ENCODE measurements at regions not wholly inside any gene's neighbourhood (a gene's known extent, or its start where the extent isn't known, plus 50 kb on each side); places are given as distances from the start of the nearest gene placed in this dataset.

DNA sequence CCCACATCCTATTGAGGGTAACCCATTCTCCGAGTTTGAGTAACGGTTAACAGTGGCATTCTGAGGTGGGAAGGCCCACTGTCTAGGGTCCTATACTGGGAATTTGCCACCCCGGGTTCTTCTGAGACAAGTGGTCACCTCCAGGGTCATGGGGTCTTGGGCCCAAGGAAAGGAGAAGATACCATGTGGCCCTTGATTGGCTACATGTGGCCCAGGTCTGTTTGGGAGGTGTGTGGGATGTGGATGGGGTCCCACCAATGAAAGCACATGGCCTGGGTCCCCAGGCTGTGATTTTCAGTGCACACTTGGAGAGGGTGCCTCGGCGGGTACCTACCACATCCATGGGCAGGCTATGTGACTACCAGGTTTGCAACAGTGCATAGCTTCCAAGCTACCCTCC, 214.4 kb downstream of the UBE3A start:
- no peak overlapping the region for H3K9ac ChIP-seq (ENCODE audit: low read length)
- no peak overlapping the region for H3K27ac ChIP-seq (ENCODE audit: low read depth, low read length)
- Mint-ChIP-seq H3K27ac (ENCODE audit: unreplicated experiment) (no peak overlapping the region), H3K9me3 (ENCODE audit: unreplicated experiment) (peaks cover 8% of the 10 kb centered on the region), H3K4me3 (ENCODE audit: unreplicated experiment) (no peak overlapping the region), H3K4me1 (ENCODE audit: low read depth, unreplicated experiment) (no peaks in the 10 kb centered on the region), H3K27me3 (ENCODE audit: low read depth, unreplicated experiment) (no peaks in the 10 kb centered on the region), H3K36me3 (ENCODE audit: low read depth, unreplicated experiment) (peaks cover 2% of the 10 kb centered on the region)
- DNase-seq (ENCODE audit: low read depth) (no peak), FAIRE-seq (no peak)
- no peaks in the 10 kb centered on the region for H3K4me1 ChIP-seq (ENCODE audit: insufficient read depth, low read length)
- no peak for TF ChIP-seq EZH2 (IDR thresholded peaks at IDR 0.05; ENCODE audit: insufficient read depth, low read length)
- TF ChIP-seq, protein P1, sequence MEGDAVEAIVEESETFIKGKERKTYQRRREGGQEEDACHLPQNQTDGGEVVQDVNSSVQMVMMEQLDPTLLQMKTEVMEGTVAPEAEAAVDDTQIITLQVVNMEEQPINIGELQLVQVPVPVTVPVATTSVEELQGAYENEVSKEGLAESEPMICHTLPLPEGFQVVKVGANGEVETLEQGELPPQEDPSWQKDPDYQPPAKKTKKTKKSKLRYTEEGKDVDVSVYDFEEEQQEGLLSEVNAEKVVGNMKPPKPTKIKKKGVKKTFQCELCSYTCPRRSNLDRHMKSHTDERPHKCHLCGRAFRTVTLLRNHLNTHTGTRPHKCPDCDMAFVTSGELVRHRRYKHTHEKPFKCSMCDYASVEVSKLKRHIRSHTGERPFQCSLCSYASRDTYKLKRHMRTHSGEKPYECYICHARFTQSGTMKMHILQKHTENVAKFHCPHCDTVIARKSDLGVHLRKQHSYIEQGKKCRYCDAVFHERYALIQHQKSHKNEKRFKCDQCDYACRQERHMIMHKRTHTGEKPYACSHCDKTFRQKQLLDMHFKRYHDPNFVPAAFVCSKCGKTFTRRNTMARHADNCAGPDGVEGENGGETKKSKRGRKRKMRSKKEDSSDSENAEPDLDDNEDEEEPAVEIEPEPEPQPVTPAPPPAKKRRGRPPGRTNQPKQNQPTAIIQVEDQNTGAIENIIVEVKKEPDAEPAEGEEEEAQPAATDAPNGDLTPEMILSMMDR (IDR thresholded peaks at IDR 0.05; ENCODE audit: insufficient read depth, low read depth, low read length): no peak
- no peak overlapping the region for H2AFZ ChIP-seq (ENCODE audit: low read depth, low read length)
- H3K79me2 ChIP-seq (ENCODE audit: insufficient read depth, low read length): no peaks in the 10 kb centered on the region
- H3K27me3 ChIP-seq (ENCODE audit: insufficient read depth, low read length): no peaks in the 10 kb centered on the region
- H3K4me2 ChIP-seq (ENCODE audit: low read length): no peak overlapping the region
- H3K4me3 ChIP-seq (ENCODE audit: insufficient read depth, low read depth, low read length): no peak overlapping the region
- H3K9me3 ChIP-seq (ENCODE audit: insufficient read depth, low read depth, low read length): peaks cover 33% of the 10 kb centered on the region
- no peaks in the 10 kb centered on the region for H3K36me3 ChIP-seq (ENCODE audit: insufficient read depth, low read length)
- H4K20me1 ChIP-seq (ENCODE audit: insufficient read depth, low read length): no peaks in the 10 kb centered on the region

DNA sequence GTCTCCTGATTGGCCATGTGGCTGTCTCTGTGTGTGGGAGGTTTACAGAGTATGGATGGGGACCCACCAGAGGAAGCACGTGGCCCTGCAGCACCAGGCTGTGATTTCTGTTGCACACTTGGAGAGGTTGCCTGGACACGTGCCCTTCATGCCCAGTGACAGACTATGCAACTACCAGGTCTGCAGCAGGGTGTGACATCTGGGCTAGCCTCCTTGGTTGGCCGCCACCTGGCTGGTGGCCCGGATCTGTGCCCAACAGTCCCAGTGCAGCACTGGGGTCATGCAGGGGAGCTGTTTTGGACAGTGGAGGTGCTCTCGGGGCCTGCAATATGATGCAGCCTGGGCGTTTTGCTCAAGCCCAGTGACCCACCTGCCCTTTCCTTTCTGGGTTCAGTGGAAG, 212.5 kb downstream of the UBE3A start:
- FAIRE-seq (no peak), DNase-seq (ENCODE audit: low read depth) (no peak)
- no peaks in the 10 kb centered on the region for H3K27me3 Mint-ChIP-seq (ENCODE audit: low read depth, unreplicated experiment)
- Histone ChIP-seq H3K27ac (ENCODE audit: low read depth, low read length) (no peak overlapping the region), H3K9me3 (ENCODE audit: insufficient read depth, low read depth, low read length) (peaks cover 40% of the 10 kb centered on the region), H4K20me1 (ENCODE audit: insufficient read depth, low read length) (no peaks in the 10 kb centered on the region), H3K4me1 (ENCODE audit: insufficient read depth, low read length) (no peaks in the 10 kb centered on the region), H3K36me3 (ENCODE audit: insufficient read depth, low read length) (no peaks in the 10 kb centered on the region), H3K27me3 (ENCODE audit: insufficient read depth, low read length) (no peaks in the 10 kb centered on the region), H3K9ac (ENCODE audit: low read length) (no peak overlapping the region), H3K4me2 (ENCODE audit: low read length) (no peak overlapping the region), H3K79me2 (ENCODE audit: insufficient read depth, low read length) (no peaks in the 10 kb centered on the region), H3K4me3 (ENCODE audit: insufficient read depth, low read depth, low read length) (no peak overlapping the region), H2AFZ (ENCODE audit: low read depth, low read length) (no peak overlapping the region)
- peaks cover 2% of the 10 kb centered on the region for H3K36me3 Mint-ChIP-seq (ENCODE audit: low read depth, unreplicated experiment)
- TF ChIP-seq, protein P1 (IDR thresholded peaks at IDR 0.05; ENCODE audit: insufficient read depth, low read depth, low read length): no peak
- TF ChIP-seq EZH2 (IDR thresholded peaks at IDR 0.05; ENCODE audit: insufficient read depth, low read length): no peak
- H3K4me1 Mint-ChIP-seq (ENCODE audit: low read depth, unreplicated experiment): no peaks in the 10 kb centered on the region
- H3K9me3 Mint-ChIP-seq (ENCODE audit: unreplicated experiment): peaks cover 11% of the 10 kb centered on the region
- no peak overlapping the region for H3K4me3 Mint-ChIP-seq (ENCODE audit: unreplicated experiment)
- no peak overlapping the region for H3K27ac Mint-ChIP-seq (ENCODE audit: unreplicated experiment)

DNA sequence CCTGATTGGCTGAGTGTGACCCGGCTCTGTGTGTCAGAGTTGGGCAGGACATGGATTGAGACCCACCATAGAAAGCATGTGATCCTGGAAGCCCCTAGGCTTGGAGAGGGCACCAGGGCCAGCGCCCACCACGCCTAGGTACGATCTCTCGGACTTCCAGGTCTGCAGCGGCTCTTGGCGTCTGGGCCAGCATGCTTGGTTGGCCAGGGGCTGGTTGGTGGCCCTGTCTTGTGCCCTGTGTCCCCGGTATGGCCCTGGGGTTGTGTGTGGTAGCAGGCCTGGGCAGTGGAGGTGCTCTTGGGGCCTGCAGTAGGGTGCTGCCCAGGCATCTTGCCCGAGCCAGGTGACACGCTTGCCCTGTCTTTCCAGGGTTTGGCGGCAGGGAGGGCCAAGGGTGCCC, 210.6 kb downstream of the UBE3A start:
- H3K36me3 Mint-ChIP-seq (ENCODE audit: low read depth, unreplicated experiment): peaks cover 2% of the 10 kb centered on the region
- no peak for FAIRE-seq
- H3K27me3 ChIP-seq (ENCODE audit: insufficient read depth, low read length): no peaks in the 10 kb centered on the region
- H3K27me3 Mint-ChIP-seq (ENCODE audit: low read depth, unreplicated experiment): no peaks in the 10 kb centered on the region
- no peaks in the 10 kb centered on the region for H3K4me1 ChIP-seq (ENCODE audit: insufficient read depth, low read length)
- H4K20me1 ChIP-seq (ENCODE audit: insufficient read depth, low read length): no peaks in the 10 kb centered on the region
- no peak for TF ChIP-seq EZH2 (IDR thresholded peaks at IDR 0.05; ENCODE audit: insufficient read depth, low read length)
- TF ChIP-seq, protein P1 (IDR thresholded peaks at IDR 0.05; ENCODE audit: insufficient read depth, low read depth, low read length): no peak
- H3K27ac ChIP-seq (ENCODE audit: low read depth, low read length): no peak overlapping the region
- H3K9me3 ChIP-seq (ENCODE audit: insufficient read depth, low read depth, low read length): peaks cover 41% of the 10 kb centered on the region
- no peak overlapping the region for H3K9ac ChIP-seq (ENCODE audit: low read length)
- no peaks in the 10 kb centered on the region for H3K79me2 ChIP-seq (ENCODE audit: insufficient read depth, low read length)
- H3K27ac Mint-ChIP-seq (ENCODE audit: unreplicated experiment): no peak overlapping the region
- H3K4me1 Mint-ChIP-seq (ENCODE audit: low read depth, unreplicated experiment): no peaks in the 10 kb centered on the region
- no peak overlapping the region for H3K4me2 ChIP-seq (ENCODE audit: low read length)
- H2AFZ ChIP-seq (ENCODE audit: low read depth, low read length): no peak overlapping the region
- H3K36me3 ChIP-seq (ENCODE audit: insufficient read depth, low read length): no peaks in the 10 kb centered on the region
- no peak overlapping the region for H3K4me3 Mint-ChIP-seq (ENCODE audit: unreplicated experiment)
- no peak overlapping the region for H3K4me3 ChIP-seq (ENCODE audit: insufficient read depth, low read depth, low read length)
- DNase-seq (ENCODE audit: low read depth): no peak
- peaks cover 14% of the 10 kb centered on the region for H3K9me3 Mint-ChIP-seq (ENCODE audit: unreplicated experiment)

Measured in astrocyte (in vitro differentiated cells and primary cell).